ENCODE measurements at regions not wholly inside any gene's neighbourhood (a gene's known extent, or its start where the extent isn't known, plus 50 kb on each side); places are given as distances from the start of the nearest gene placed in this dataset.

DNA sequence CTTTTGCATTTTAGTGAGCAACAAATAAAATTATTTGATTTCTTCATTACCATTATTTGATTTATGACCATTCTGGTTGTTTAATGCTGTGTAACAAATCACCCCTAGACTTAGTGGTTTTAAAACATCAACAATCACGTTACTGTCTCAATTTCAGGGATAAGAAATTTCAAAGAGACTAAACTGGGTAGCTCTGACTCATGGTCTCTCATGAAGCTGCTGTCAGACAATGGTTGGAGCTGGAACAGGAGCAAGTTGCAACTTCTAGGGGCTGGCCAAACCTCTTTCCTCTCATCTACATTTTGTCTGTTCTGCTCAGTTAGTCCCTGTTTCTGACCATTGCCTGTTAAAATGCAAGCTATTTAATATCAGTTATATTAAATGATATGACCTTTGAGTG, 517.0 kb downstream of the KCNH5 start:
- in situ Hi-C loops (cut with MboI; ENCODE audit: low sequenced_read_pairs) = no loop called here
- H3K4me1 ChIP-seq = no peaks in the 10 kb centered on the region
- no peaks in the 10 kb centered on the region for H3K9me3 ChIP-seq
- H3K4me3 ChIP-seq = no peak overlapping the region
- H3K27me3 ChIP-seq (ENCODE audit: low read depth) = no peaks in the 10 kb centered on the region
- no peak for DNase-seq (ENCODE audit: low spot score in 2 of 2)
- H3K36me3 ChIP-seq (replicated peaks) = no peaks in the 10 kb centered on the region

DNA sequence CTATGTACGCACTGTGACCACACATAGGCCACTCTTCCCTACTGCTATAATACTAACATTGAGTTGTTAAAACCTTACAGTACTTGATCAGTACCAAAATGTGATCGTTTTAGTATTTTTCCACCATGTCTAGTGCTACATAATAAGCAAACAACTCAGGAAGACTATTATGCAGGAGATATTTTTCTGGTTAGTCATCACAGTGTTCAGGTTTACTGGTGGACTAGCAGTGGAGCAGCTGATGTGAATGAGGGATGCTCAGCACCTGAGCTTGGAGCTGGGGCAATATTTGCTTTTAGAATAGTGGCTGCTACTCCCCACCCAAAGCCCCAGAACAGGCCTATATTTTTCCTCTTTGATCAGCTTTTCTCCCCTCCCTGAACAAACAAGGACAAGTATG, 513.1 kb downstream of the KCNH5 start:
- Histone ChIP-seq H3K4me1 (no peaks in the 10 kb centered on the region), H3K36me3 (replicated peaks) (no peaks in the 10 kb centered on the region), H3K4me3 (no peak overlapping the region), H3K9me3 (no peaks in the 10 kb centered on the region), H3K27me3 (ENCODE audit: low read depth) (no peaks in the 10 kb centered on the region)
- no peak for DNase-seq (ENCODE audit: low spot score in 2 of 2)
- in situ Hi-C loops (cut with MboI; ENCODE audit: low sequenced_read_pairs) = no loop called here

DNA sequence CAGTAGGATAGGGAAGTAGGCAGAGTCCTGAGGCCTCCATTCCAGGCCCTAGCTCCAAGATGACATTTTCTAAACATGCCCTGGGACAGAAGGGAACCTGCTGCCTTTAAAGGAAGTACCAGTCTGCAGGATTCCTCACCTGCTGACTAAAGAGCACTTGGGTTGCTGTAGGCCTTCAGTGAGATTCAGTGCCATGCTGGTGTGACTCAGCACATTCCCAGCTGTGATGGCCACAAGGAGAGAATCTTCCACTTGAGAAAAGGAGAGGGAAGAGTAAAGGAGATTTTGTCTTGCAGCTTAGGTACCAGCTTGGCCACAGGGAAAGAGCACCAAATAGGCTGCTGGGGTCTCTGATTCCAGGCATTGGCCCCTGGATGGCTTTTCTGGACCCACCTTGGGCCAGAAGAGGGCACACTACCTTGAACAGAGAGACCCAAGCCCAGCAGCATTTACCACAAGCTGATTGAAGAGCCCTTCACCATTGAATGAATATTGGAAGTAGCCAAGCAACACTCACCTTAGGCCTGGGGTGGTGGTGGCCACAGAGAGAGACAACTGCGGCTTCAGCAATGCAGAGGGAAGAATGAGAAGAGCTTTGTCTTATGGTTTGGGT, 498.3 kb downstream of the KCNH5 start:
- H3K9me3 ChIP-seq = no peaks in the 10 kb centered on the region

DNA sequence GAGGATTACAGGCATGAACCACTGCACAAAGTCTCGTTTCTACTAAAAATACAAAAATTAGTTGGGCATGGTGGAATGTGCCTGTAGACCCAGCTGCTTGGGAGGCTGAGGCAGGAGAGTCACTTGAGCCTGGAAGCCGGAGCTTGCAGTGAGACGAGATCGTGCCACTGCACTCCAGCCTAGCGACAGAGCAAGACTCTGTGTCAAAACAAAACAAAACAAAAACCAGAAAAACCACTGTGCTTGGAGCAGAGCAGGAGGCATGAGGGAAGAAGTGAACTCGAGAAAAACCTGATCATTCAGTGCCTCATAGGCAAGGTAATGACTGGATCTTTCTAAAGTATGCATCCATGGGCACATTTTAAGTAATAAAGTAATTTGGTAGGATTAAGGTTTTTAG, 487.8 kb downstream of the KCNH5 start:
- H3K27me3 ChIP-seq (ENCODE audit: low read depth) = no peaks in the 10 kb centered on the region
- H3K36me3 ChIP-seq (replicated peaks) = no peaks in the 10 kb centered on the region
- in situ Hi-C loops (cut with MboI; ENCODE audit: low sequenced_read_pairs) = no loop called here
- DNase-seq (ENCODE audit: low spot score in 2 of 2) = no peak
- no peaks in the 10 kb centered on the region for H3K4me1 ChIP-seq
- no peaks in the 10 kb centered on the region for H3K9me3 ChIP-seq
- H3K4me3 ChIP-seq = no peak overlapping the region

More for the DNA sequence above, 498.3 kb downstream of the KCNH5 start:
- no peak for DNase-seq (ENCODE audit: low spot score in 2 of 2)
- Histone ChIP-seq H3K36me3 (replicated peaks) (no peaks in the 10 kb centered on the region), H3K27me3 (ENCODE audit: low read depth) (no peaks in the 10 kb centered on the region), H3K4me3 (no peak overlapping the region), H3K4me1 (no peaks in the 10 kb centered on the region)
- in situ Hi-C loops (cut with MboI; ENCODE audit: low sequenced_read_pairs) = no loop called here

DNA sequence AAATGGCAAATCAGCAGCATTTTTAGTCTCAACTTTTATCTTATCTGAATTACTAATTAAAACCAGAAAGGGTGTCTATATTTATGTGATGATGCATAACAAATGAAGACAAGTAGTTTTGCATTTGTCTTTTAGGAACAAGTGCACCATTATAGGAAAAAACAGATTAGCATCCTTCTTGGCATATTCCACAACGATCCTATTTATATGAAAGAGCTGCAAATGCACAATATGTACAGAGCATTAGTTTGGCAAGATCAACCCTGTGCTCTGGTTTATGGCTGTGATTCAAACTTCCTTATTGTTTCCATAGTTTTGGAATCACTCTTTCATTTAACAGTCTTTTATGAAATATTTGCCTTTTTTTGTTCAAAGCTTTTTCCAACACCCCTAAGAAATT, 486.8 kb downstream of the KCNH5 start:
- Histone ChIP-seq H3K9me3 (no peaks in the 10 kb centered on the region), H3K4me3 (no peak overlapping the region), H3K27me3 (ENCODE audit: low read depth) (no peaks in the 10 kb centered on the region), H3K36me3 (replicated peaks) (no peaks in the 10 kb centered on the region), H3K4me1 (no peaks in the 10 kb centered on the region)
- DNase-seq (ENCODE audit: low spot score in 2 of 2) = no peak
- in situ Hi-C loops (cut with MboI; ENCODE audit: low sequenced_read_pairs) = no loop called here

DNA sequence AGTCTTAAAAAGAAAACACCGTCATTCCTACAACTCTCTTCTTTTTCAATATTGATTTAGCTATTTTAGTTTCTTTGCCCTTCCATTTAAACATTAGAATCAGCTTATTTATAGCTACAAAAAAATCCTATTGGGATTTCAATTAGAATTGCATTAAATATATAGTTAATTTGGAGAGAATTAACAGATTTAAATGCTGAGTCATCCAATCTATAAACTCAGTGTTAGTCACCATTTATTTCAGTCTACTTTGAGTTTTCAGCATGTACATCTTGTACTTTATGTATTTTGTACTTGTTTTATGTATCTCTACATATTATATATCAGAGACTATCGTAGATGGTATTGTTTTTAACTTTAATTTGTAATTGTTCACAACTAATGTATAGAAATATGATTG, 460.0 kb downstream of the KCNH5 start:
- no peaks in the 10 kb centered on the region for H3K36me3 ChIP-seq (replicated peaks)
- H3K4me1 ChIP-seq = no peaks in the 10 kb centered on the region
- in situ Hi-C loops (cut with MboI; ENCODE audit: low sequenced_read_pairs) = no loop called here
- H3K4me3 ChIP-seq = no peak overlapping the region
- DNase-seq (ENCODE audit: low spot score in 2 of 2) = no peak
- H3K27me3 ChIP-seq (ENCODE audit: low read depth) = peaks cover under 1% of the 10 kb centered on the region; the same call in 1 of the 2 replicates
- no peaks in the 10 kb centered on the region for H3K9me3 ChIP-seq

DNA sequence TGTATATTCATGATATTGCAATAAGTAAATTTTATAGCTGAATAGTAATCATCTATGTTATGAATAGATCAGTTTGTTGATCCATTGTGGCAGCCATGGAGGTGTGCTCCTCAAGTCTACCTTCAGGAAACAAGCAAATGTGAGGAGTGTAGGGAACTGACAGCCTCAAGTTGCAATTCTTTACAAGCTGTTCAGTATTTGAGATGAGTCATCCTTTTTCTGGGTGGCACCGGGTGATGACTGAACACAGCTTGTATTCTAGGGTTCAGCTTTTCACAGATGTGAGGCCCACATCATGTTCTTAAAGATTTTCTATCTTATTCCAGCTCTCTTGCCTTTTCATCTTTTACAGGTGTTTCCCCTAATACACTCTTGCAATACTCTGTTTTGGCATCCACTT, 452.4 kb downstream of the KCNH5 start:
- Histone ChIP-seq H3K9me3 (no peaks in the 10 kb centered on the region), H3K4me1 (no peaks in the 10 kb centered on the region), H3K36me3 (replicated peaks) (no peaks in the 10 kb centered on the region), H3K27me3 (ENCODE audit: low read depth) (0 out of 2 replicates have a peak, but pooled peaks cover 3% of the 10 kb centered on the region), H3K4me3 (no peak overlapping the region)
- no peak for DNase-seq (ENCODE audit: low spot score in 2 of 2)
- in situ Hi-C loops (cut with MboI; ENCODE audit: low sequenced_read_pairs) = no loop called here

DNA sequence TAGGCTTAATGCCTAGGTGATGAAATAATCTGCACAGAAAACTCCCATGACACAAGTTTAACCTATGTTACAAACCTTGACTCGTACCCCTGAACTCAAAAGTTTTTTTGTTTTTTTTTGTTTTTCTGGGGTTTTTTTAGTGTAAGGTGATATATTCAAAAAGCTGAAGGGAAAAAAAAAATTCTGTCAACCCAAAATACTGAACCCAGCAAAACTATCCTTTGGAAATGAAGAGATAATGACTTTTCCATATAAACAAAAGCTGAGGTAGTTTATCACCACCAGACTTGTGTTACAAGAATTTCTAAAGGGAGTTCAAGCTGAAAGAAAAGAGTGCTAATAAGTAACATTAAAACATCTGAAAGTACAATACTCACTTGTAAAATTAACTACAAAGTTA, 448.1 kb downstream of the KCNH5 start:
- no peak for DNase-seq (ENCODE audit: low spot score in 2 of 2)
- Histone ChIP-seq H3K9me3 (no peaks in the 10 kb centered on the region), H3K4me1 (no peaks in the 10 kb centered on the region), H3K27me3 (ENCODE audit: low read depth) (no peaks in the 10 kb centered on the region), H3K4me3 (no peak overlapping the region), H3K36me3 (replicated peaks) (no peaks in the 10 kb centered on the region)
- in situ Hi-C loops (cut with MboI; ENCODE audit: low sequenced_read_pairs) = no loop called here

DNA sequence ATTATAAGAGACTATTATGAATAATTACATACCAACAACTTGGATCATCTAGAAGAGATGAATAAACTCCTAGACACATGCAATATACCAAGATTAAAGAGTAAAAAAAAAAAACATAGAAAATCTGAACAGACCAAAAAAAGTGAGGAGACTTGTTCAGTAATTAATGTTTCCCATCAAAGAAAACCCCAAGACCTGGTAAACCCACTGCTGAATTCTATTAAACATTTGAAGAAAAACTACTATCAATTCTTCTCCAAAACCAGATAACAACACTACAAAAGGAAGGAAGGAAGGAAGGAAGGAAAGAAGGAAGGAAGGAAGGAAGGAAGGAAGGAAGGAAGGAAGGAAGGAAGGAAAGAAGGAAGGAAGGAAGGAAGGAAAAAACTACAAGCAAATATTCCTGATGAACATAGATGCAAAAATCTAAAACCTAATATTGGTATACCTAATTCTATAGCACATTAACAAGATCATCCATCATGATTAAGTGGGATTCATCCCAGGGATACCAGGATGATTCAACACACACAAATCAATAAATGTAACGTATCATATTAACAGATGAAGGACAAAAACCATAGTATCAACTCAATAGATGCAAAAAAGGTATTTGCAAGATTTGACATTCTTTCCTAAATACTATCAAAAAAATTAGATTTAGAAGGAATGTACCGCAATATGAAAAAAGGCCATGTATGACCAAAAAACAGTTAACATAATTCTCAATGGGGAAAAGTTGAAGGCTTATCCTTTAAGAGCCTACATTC, 445.5 kb downstream of the KCNH5 start:
- in situ Hi-C loops (cut with MboI; ENCODE audit: low sequenced_read_pairs) = no loop called here
- H3K36me3 ChIP-seq (replicated peaks) = no peaks in the 10 kb centered on the region
- H3K27me3 ChIP-seq (ENCODE audit: low read depth) = no peaks in the 10 kb centered on the region

DNA sequence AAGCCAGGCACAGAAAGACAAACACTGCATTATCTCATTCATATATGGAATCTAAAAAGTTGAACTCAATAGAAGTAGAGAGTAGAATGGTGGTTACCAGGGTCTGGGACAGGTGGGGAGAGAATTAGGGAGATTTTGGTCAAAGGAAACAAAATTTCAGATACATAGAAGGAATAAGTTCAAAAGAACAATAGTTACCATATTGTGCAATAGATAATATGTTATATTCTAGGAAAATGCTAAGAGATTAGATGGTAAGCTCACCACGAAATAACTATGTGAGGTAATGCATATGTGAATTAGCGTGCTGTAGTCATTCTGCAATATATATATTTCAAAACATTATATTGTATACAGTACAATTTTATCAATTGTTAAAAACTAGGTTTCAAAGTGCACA, 442.5 kb downstream of the KCNH5 start:
- no peak for DNase-seq (ENCODE audit: low spot score in 2 of 2)
- in situ Hi-C loops (cut with MboI; ENCODE audit: low sequenced_read_pairs) = no loop called here
- Histone ChIP-seq H3K9me3 (no peaks in the 10 kb centered on the region), H3K4me1 (no peaks in the 10 kb centered on the region), H3K4me3 (no peak overlapping the region), H3K36me3 (replicated peaks) (no peaks in the 10 kb centered on the region), H3K27me3 (ENCODE audit: low read depth) (no peaks in the 10 kb centered on the region; the same call in 1 of the 2 replicates)

More for the DNA sequence above, 445.5 kb downstream of the KCNH5 start:
- DNase-seq (ENCODE audit: low spot score in 2 of 2) = no peak
- H3K9me3 ChIP-seq = no peaks in the 10 kb centered on the region
- no peak overlapping the region for H3K4me3 ChIP-seq
- H3K4me1 ChIP-seq = no peaks in the 10 kb centered on the region

DNA sequence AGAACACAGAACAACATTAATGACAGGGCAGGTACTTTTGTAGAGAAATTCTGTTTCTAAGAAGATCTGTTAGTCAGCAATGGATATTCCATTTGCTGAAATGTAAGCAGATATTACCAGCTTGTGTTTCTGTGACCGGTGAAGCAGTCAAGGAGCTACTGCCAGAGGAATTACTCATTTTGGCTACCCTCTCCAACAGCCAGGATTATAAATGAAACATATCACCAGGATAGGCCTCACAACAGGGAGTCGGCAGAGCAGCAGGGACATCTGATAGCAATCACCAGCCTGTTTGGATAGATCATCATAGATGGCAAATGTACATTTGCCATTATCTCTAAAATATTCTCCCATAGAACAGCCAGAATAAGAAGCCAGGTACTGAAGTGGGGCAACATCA, 440.7 kb downstream of the KCNH5 start:
- H3K4me1 ChIP-seq = no peaks in the 10 kb centered on the region
- H3K9me3 ChIP-seq = no peaks in the 10 kb centered on the region
- no peaks in the 10 kb centered on the region for H3K36me3 ChIP-seq (replicated peaks)
- no peaks in the 10 kb centered on the region; the same call in 1 of the 2 replicates for H3K27me3 ChIP-seq (ENCODE audit: low read depth)
- in situ Hi-C loops (cut with MboI; ENCODE audit: low sequenced_read_pairs) = no loop called here
- H3K4me3 ChIP-seq = no peak overlapping the region
- DNase-seq (ENCODE audit: low spot score in 2 of 2) = no peak

DNA sequence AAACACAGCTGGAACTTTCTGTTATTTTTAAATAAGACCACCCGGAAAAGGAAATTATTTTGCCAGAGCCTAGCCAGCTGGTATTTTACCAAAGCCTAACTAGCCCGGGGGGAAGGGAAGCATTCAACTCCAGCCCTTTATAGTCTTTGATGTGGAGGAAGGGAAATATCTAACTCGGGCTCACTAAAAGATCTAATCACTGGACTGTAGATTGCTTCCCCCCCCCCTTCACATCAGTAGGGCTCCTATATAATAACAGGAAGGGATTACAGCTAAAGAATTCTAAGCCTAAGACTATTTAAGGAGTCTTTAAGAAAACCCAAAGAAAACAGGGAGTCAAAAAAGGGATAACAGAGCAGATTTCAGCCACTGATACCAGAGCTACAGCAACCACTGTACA, 431.1 kb downstream of the KCNH5 start:
- DNase-seq (ENCODE audit: low spot score in 2 of 2) = peak; percentile 14 to 15
- no peaks in the 10 kb centered on the region for H3K36me3 ChIP-seq (replicated peaks)
- no peak overlapping the region for H3K4me3 ChIP-seq
- H3K9me3 ChIP-seq = no peaks in the 10 kb centered on the region
- H3K27me3 ChIP-seq (ENCODE audit: low read depth) = peaks cover 2% of the 10 kb centered on the region; the same call in 1 of the 2 replicates
- no peaks in the 10 kb centered on the region for H3K4me1 ChIP-seq
- in situ Hi-C loops (cut with MboI; ENCODE audit: low sequenced_read_pairs) = no loop called here

DNA sequence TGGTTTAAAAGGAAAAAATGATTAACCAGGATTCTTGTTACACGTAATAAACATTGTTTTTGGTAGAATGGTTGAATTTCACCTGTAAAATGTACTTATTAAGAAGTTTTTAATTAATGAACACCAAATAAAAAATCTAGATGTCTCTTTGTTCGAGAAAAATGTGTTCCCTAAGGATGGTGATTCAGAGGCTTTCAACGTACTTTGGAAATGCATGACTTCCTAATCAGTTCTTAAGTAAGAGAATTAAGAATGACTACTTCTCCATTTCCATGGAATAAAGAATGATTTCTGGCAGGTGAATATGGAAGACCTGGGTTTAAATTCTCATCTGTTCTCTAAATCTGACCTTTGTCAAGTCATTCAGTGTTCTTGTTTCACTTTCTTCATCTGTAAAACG, 428.6 kb downstream of the KCNH5 start:
- H3K9me3 ChIP-seq = no peaks in the 10 kb centered on the region
- no peak overlapping the region for H3K4me3 ChIP-seq
- H3K36me3 ChIP-seq (replicated peaks) = no peaks in the 10 kb centered on the region
- no peaks in the 10 kb centered on the region for H3K4me1 ChIP-seq
- DNase-seq (ENCODE audit: low spot score in 2 of 2) = no peak
- in situ Hi-C loops (cut with MboI; ENCODE audit: low sequenced_read_pairs) = no loop called here
- peaks cover 2% of the 10 kb centered on the region; the same call in 1 of the 2 replicates for H3K27me3 ChIP-seq (ENCODE audit: low read depth)

DNA sequence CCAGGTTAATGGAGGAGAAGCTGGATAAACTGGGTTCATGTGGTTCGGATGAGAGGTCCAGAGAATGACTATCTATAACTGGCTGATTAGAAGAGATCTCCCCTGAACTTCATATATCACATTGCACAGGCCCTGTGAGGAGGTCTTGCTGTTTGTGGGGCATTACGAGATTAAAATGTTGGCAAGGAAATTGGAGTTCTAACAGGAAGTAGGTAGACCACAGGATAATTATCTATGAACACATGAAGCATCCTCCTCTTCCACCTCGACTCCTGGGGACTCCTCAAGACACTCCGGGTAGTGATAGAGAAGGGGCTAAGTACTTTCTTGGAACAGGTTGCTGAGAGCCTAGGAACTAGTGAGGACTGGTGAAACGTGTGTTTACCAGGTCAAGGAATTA, 418.8 kb downstream of the KCNH5 start:
- no peaks in the 10 kb centered on the region for H3K27me3 ChIP-seq (ENCODE audit: low read depth)
- no peak for DNase-seq (ENCODE audit: low spot score in 2 of 2)
- H3K4me1 ChIP-seq = no peaks in the 10 kb centered on the region
- no peak overlapping the region for H3K4me3 ChIP-seq
- no peaks in the 10 kb centered on the region for H3K36me3 ChIP-seq (replicated peaks)
- no peaks in the 10 kb centered on the region for H3K9me3 ChIP-seq
- in situ Hi-C loops (cut with MboI; ENCODE audit: low sequenced_read_pairs) = no loop called here
